LNCAP (cell line): ENCODE measurements at regions not wholly inside any gene's neighbourhood (a gene's known extent, or its start where the extent isn't known, plus 50 kb on each side); places are given as distances from the start of the nearest gene placed in this dataset.

Source experiments
- TF ChIP-seq, protein P1 (sequence below): fragments of 450-650 bp; IDR thresholded peaks from 2 replicates; pipeline ENCODE4 v1.5.1; 2017; ENCODE audit warnings: mild to moderate bottlenecking

GRCh38 chr17:77641718-77642117 is 316.8 kb upstream of the TNRC6C start:
- TF ChIP-seq, protein P1, sequence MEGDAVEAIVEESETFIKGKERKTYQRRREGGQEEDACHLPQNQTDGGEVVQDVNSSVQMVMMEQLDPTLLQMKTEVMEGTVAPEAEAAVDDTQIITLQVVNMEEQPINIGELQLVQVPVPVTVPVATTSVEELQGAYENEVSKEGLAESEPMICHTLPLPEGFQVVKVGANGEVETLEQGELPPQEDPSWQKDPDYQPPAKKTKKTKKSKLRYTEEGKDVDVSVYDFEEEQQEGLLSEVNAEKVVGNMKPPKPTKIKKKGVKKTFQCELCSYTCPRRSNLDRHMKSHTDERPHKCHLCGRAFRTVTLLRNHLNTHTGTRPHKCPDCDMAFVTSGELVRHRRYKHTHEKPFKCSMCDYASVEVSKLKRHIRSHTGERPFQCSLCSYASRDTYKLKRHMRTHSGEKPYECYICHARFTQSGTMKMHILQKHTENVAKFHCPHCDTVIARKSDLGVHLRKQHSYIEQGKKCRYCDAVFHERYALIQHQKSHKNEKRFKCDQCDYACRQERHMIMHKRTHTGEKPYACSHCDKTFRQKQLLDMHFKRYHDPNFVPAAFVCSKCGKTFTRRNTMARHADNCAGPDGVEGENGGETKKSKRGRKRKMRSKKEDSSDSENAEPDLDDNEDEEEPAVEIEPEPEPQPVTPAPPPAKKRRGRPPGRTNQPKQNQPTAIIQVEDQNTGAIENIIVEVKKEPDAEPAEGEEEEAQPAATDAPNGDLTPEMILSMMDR = no peak

- TF ChIP-seq, protein P1 = no peak
Observed at GRCh38 chr17:77644181-77645071, 314.1 kb upstream of the TNRC6C start.

DNA sequence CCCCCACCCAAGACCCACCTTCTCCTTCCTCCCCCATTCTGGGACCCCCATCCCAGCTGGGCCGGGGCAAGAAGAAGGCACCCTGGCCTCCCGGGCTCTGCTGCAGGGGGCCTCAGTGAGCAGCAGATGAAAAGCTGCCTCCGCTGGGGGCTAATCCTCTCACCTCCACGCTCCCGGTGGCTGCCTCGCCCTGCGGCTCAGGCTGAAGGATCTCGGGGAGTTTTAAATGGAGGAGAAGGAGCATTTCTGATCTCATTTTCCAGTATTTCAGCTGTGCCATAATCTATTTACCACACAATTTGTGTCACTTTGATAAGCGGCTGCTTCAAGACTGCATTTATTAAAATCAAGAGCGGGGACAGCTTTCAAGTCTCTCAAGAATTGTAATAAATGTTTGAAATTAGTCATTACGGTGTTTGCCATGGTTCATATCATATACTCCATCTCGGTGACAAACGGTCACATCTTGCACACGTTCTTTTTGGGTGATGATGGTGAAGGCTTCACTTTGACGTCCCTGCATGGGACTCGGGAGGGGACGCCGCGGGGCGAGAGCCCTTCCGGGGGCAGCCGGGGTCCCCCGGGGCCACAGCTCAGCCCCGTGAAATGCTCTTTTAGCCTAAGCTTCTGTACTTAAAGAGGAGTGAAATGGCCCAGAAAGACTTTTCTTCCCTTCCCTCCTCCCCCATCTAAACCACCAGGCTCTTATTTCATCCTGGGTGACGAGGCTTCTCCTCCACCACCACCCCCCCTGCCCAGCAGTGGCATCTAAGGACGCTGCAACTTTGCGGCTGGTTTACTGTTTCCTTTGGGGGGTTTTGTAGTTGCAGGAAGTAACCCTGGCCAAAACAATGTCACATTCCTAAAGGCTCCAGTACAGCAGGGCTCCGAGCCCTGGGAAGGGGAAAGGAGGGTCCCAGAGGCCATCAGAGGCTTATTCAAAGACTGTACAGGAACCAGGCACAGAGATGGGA is 313.1 kb upstream of the TNRC6C start:
- TF ChIP-seq, protein P1 = no peak

- TF ChIP-seq, protein P1 = no peak
Observed at GRCh38 chr17:77646046-77646430, 312.5 kb upstream of the TNRC6C start.

- TF ChIP-seq, protein P1 = no peak
Observed at GRCh38 chr17:77647531-77647930, 311.0 kb upstream of the TNRC6C start.

DNA sequence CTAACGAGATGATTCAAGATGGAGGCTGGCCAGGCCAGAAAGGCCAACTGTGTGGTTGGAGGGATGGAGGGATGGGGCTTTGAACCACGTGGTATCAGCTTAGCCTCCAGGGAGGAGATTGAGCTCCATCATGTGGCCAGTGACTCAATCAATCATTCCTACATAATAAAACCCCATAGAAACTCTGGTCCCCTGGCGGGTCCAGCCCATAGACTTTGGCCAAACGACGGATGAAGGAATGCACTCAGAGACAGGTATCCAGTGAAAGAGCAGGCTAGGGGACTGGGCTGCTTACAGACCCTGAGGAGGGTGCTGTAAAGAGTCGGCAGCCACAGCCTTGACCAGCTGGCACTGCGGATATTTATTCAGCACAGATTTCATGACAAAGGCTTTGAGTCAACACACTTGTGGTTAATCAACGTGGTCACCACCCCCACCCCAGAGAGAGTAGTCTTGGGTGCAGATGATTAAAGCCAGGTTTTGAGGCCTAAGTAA is 308.7 kb upstream of the TNRC6C start:
- TF ChIP-seq, protein P1 = no peak

GRCh38 chr17:77651988-77652387 is 306.5 kb upstream of the TNRC6C start:
- TF ChIP-seq, protein P1 = no peak
